K562 (cell line): ENCODE measurements at regions not wholly inside any gene's neighbourhood (a gene's known extent, or its start where the extent isn't known, plus 50 kb on each side); places are given as distances from the start of the nearest gene placed in this dataset.

Source experiments
- ATAC-seq: fragments of 200-7000 bp; cut with Tn5 transposase; 3 replicates; pipeline ENCODE4 v1.9.1; 2020; ENCODE audit warnings: moderate library complexity
- BruUV-seq: library from RNA; stranded (reverse); fragments of 400-500 nt; replicated peaks from 2 replicates; lab custom pipeline; 2021; lab: Mats Ljungman, UMichigan
- CTCF ChIA-PET: fragments of 300-600 bp; formaldehyde crosslinking; extraction: SDS; loops from one replicate; lab custom pipeline; 2021; ENCODE audit warnings: low intra/inter-chr PET ratio; lab: Yijun Ruan, JAX
- POLR2A ChIA-PET: fragments of 300-600, 350-650 bp; sonication (Branson Sonifier 250); formaldehyde crosslinking; extraction: SDS; loops from one replicate; lab custom pipeline; 2021; ENCODE audit warnings: antibody characterized with exemption, inconsistent platforms; lab: Yijun Ruan, JAX
- DNase-seq, 4 experiments: peaks; one replicate each; pipeline versions ENCODE4 v3.0.0 to v3.0.0-alpha.2; 2011 to 2018; ENCODE audit warnings: low spot score in 3 of 4, mixed read lengths in 3 of 4; ENCODE audit errors: extremely low read depth in 1 of 4
- FAIRE-seq: peaks from 2 replicates; lab custom pipeline; 2011; peaks lifted over from hg19 to GRCh38; lab: Jason Lieb, UNC
- H2AFZ ChIP-seq: 2 replicates; pipeline ENCODE4 v1.6.0; 2011; ENCODE audit warnings: low read depth, low read length, control low read depth, inconsistent platforms
- H3K27ac ChIP-seq: fragments of 200-600 bp; 3 replicates; pipeline ENCODE4 v1.8.0; 2011; ENCODE audit warnings: low read depth, mild to moderate bottlenecking, control low read depth, inconsistent platforms, low read length, moderate library complexity, mixed read lengths; ENCODE audit errors: extremely low read depth
- H3K27me3 ChIP-seq, 2 experiments: fragments of 300-600 bp in 1 of 2; 2 replicates in 1 of 2; 3 replicates in 1 of 2; pipeline versions ENCODE4 v1.6.0 to v1.8.0; 2011; ENCODE audit warnings: inconsistent platforms in 2 of 2, low read length in 2 of 2, mild to moderate bottlenecking in 1 of 2, mixed read lengths in 1 of 2, moderate library complexity in 1 of 2; ENCODE audit not compliant: control insufficient read depth in 2 of 2, insufficient read depth in 2 of 2
- H3K36me3 ChIP-seq: fragments of 300-600 bp; 3 replicates; pipeline ENCODE4 v1.8.0; 2011; ENCODE audit warnings: mild to moderate bottlenecking, low read length, inconsistent platforms; ENCODE audit not compliant: control insufficient read depth, insufficient read depth
- H3K4me1 ChIP-seq, 2 experiments: fragments of 200-600 bp in 1 of 2; replicated peaks in 1 of 2; 2 replicates in 1 of 2; 3 replicates in 1 of 2; pipeline versions ENCODE4 v1.5.1 to v1.8.0; 2011; ENCODE audit warnings: inconsistent platforms in 2 of 2, low read length in 2 of 2, mild to moderate bottlenecking in 1 of 2, mixed read lengths in 1 of 2, moderate library complexity in 1 of 2; ENCODE audit not compliant: control insufficient read depth in 2 of 2, insufficient read depth in 2 of 2
- H3K4me2 ChIP-seq: 2 replicates; pipeline ENCODE4 v1.6.1; 2011; ENCODE audit warnings: low read length, control low read depth, inconsistent platforms, mixed read lengths; ENCODE audit not compliant: insufficient read depth
- H3K4me3 ChIP-seq: fragments of 200-600 bp; sonication (generic), shearing (Covaris generic); 2 replicates; pipeline ENCODE4 v1.5.1; 2016; ENCODE audit warnings: control low read depth, inconsistent platforms
- H3K79me2 ChIP-seq: fragments of 200-600 bp; 3 replicates; pipeline ENCODE4 v1.8.0; 2011; ENCODE audit warnings: low read length, inconsistent platforms; ENCODE audit not compliant: control insufficient read depth, insufficient read depth
- H3K9ac ChIP-seq, 2 experiments: 2 replicates each; pipeline versions ENCODE4 v1.6.0 to v1.6.1; 2011; ENCODE audit warnings: low read depth in 2 of 2, low read length in 2 of 2, control low read depth in 1 of 2, inconsistent platforms in 1 of 2, mild to moderate bottlenecking in 1 of 2, mixed read lengths in 1 of 2; ENCODE audit not compliant: insufficient read depth in 1 of 2
- H3K9me1 ChIP-seq: one replicate; pipeline ENCODE4 v1.6.0; 2011; ENCODE audit warnings: inconsistent platforms, mild to moderate bottlenecking, low read length, moderate library complexity; ENCODE audit not compliant: control insufficient read depth, insufficient read depth
- H3K9me3 ChIP-seq: replicated peaks from 2 replicates; pipeline ENCODE4 v1.5.1; 2011; ENCODE audit warnings: low read depth, low read length, inconsistent platforms; ENCODE audit not compliant: control insufficient read depth, insufficient read depth
- H4K20me1 ChIP-seq: replicated peaks from 2 replicates; pipeline ENCODE4 v1.6.1; 2011; ENCODE audit warnings: low read length, inconsistent platforms, mixed read lengths; ENCODE audit not compliant: control insufficient read depth, insufficient read depth
- CTCF ChIP-seq, 3 experiments: IDR thresholded peaks in 2 of 3; conservative IDR thresholded peaks in 1 of 3; 2 replicates each; pipeline ENCODE4 v1.5.1; 2011 to 2012; ENCODE audit warnings: low read length in 3 of 3, mild to moderate bottlenecking in 3 of 3, control low read depth in 2 of 3, improper control_type of control experiment in 1 of 3, inconsistent platforms in 1 of 3, low read depth in 1 of 3, mixed read lengths in 1 of 3, moderate library complexity in 1 of 3; ENCODE audit not compliant: insufficient read depth in 2 of 3
- FOXK2 ChIP-seq, 2 experiments: fragments of 450-650 bp; IDR thresholded peaks in 1 of 2; conservative IDR thresholded peaks in 1 of 2; 2 replicates each; pipeline ENCODE4 v1.6.1; 2016; ENCODE audit warnings: low read depth in 2 of 2, mild to moderate bottlenecking in 1 of 2
- GABPB2 ChIP-seq: fragments of 250-450 bp; sonication (Bioruptor Pico); conservative IDR thresholded peaks from 2 replicates; pipeline ENCODE4 v1.5.1; 2021; ENCODE audit warnings: mild to moderate bottlenecking
- HDAC8 ChIP-seq: fragments of 450-650 bp; IDR thresholded peaks from 2 replicates; pipeline ENCODE4 v1.6.1; 2016; ENCODE audit warnings: mild to moderate bottlenecking, missing genetic modification characterization, moderate library complexity, missing compliant biosample characterization
- ID3 ChIP-seq, 2 experiments: fragments of 250-450 bp in 1 of 2; fragments of 450-650 bp in 1 of 2; sonication (Bioruptor Pico) in 1 of 2; IDR thresholded peaks; 2 replicates each; pipeline versions ENCODE4 v1.6.1 to v1.8.0; 2016 to 2021; ENCODE audit warnings: mild to moderate bottlenecking in 2 of 2, moderate library complexity in 2 of 2, missing compliant biosample characterization in 1 of 2, missing genetic modification characterization in 1 of 2
- KLF13 ChIP-seq: fragments of 450-650 bp; IDR thresholded peaks from 2 replicates; pipeline ENCODE4 v1.6.1; 2016; ENCODE audit warnings: missing genetic modification characterization, low read depth, mild to moderate bottlenecking, missing compliant biosample characterization, moderate library complexity, borderline replicate concordance
- LEF1 ChIP-seq: fragments of 450-650 bp; IDR thresholded peaks from 2 replicates; pipeline ENCODE4 v1.6.1; 2016; ENCODE audit warnings: mild to moderate bottlenecking
- MEF2D ChIP-seq: conservative IDR thresholded peaks from 2 replicates; pipeline ENCODE4 v1.6.1; 2016; ENCODE audit warnings: low read depth, missing genetic modification characterization, missing compliant biosample characterization
- NFIC ChIP-seq: fragments of 450-650 bp; IDR thresholded peaks from 2 replicates; pipeline ENCODE4 v1.6.1; 2017; ENCODE audit warnings: mild to moderate bottlenecking, inconsistent platforms
- PML ChIP-seq: IDR thresholded peaks from 2 replicates; pipeline ENCODE4 v1.6.1; 2012; ENCODE audit warnings: low read length, inconsistent platforms
- TCF7L2 ChIP-seq: fragments of 150-350 bp; IDR thresholded peaks from 2 replicates; pipeline ENCODE4 v1.6.1; 2016; ENCODE audit warnings: low read depth, mild to moderate bottlenecking, low read length, moderate library complexity
- THRA ChIP-seq: fragments of 450-650 bp; IDR thresholded peaks from 2 replicates; pipeline ENCODE4 v1.6.1; 2017; ENCODE audit warnings: mild to moderate bottlenecking, moderate library complexity
- XRCC5 ChIP-seq: fragments of 200-400 bp; formaldehyde crosslinking; IDR thresholded peaks from 2 replicates; pipeline ENCODE4 v1.6.1; 2017; ENCODE audit warnings: low read depth, mild to moderate bottlenecking, low read length
- ZNF134 ChIP-seq: fragments of 250-450 bp; sonication (Bioruptor Pico); conservative IDR thresholded peaks from 2 replicates; pipeline ENCODE4 v1.4.0; 2020
- ZNF3 ChIP-seq: fragments of 250-450 bp; sonication (Bioruptor Pico); IDR thresholded peaks from 2 replicates; pipeline ENCODE4 v1.5.0; 2021; ENCODE audit warnings: mild to moderate bottlenecking, moderate library complexity
- ZNF316 ChIP-seq: fragments of 450-650 bp; IDR thresholded peaks from 2 replicates; pipeline ENCODE4 v1.6.1; 2016
- WGBS: fragments of 100-300 bp; shearing (Covaris generic); methylation state at CpG from one replicate; pipeline ENCODE4 v1.1.6; 2016; ENCODE audit warnings: low coverage, mixed read lengths; ENCODE audit not compliant: insufficient coverage; ENCODE audit errors: missing lambda C conversion rate; 5-methylcytosine and 5-hydroxymethylcytosine counted together
- in situ Hi-C: fragments of 300-500 bp; cut with MboI; formaldehyde crosslinking; loops from 4 replicates; pipeline ENCODE4 v1.15.0; 2018; ENCODE audit warnings: inconsistent platforms, mixed read lengths
- intact Hi-C: fragments of 100-400 bp; cut with micrococcal nuclease; formaldehyde crosslinking; loops from 2 replicates; pipeline ENCODE4 v1.14.2; 2022

- no peak for TF ChIP-seq FOXK2 (conservative IDR thresholded peaks at IDR 0.05 in 1 of 2, IDR thresholded peaks at IDR 0.05 in 1 of 2; ENCODE audit: low read depth in 2 of 2)
- no peak for TF ChIP-seq KLF13
- TF ChIP-seq GABPB2 (CRISPR knock-in tag): no peak
- no peak for TF ChIP-seq LEF1
- TF ChIP-seq ID3 (CRISPR knock-in tag; IDR thresholded peaks at IDR 0.05): no peak
- TF ChIP-seq ID3 (tag; IDR thresholded peaks at IDR 0.05): no peak
- TF ChIP-seq, all 486 proteins: peak for 0
These were observed 52.6 kb upstream of the UNC5C start (continued) for GRCh38 chr4:95601356-95601755.

GRCh38 chr4:95599777-95600400, 51.1 kb upstream of the UNC5C start:
- H3K9ac ChIP-seq: no peak overlapping the region
- intact Hi-C loops (no loop called here), in situ Hi-C loops (no loop called here)
- CTCF ChIA-PET: no interaction called here
- ATAC-seq (no peak), DNase-seq (no peak), FAIRE-seq (no peak)
- no peak overlapping the region for H3K4me3 ChIP-seq
- no peaks in the 10 kb centered on the region for H4K20me1 ChIP-seq
- no peaks in the 10 kb centered on the region for H3K9me1 ChIP-seq
- no peak overlapping the region for H3K4me2 ChIP-seq
- 0% methylated on average over 7 of the region's 7 CpGs for WGBS
- H2AFZ ChIP-seq: no peak overlapping the region
- POLR2A ChIA-PET: no interaction called here
- no peaks in the 10 kb centered on the region for H3K4me1 ChIP-seq
- H3K9me3 ChIP-seq: no peaks in the 10 kb centered on the region
- H3K27me3 ChIP-seq: no peaks in the 10 kb centered on the region
- BruUV-seq: no TSS peak
- H3K36me3 ChIP-seq: no peaks in the 10 kb centered on the region
- no peak overlapping the region for H3K27ac ChIP-seq
- H3K79me2 ChIP-seq: no peaks in the 10 kb centered on the region
- TF ChIP-seq ZNF134 (CRISPR knock-in tag) (no peak), XRCC5 (no peak), THRA (no peak), TCF7L2 (no peak), NFIC (no peak), MEF2D (tag) (no peak), ZNF316 (no peak), ZNF3 (CRISPR knock-in tag) (no peak), ID3 (CRISPR knock-in tag; IDR thresholded peaks at IDR 0.05) (no peak), ID3 (tag; IDR thresholded peaks at IDR 0.05) (no peak), HDAC8 (no peak), CTCF (IDR thresholded peaks at IDR 0.05 in 2 of 3, conservative IDR thresholded peaks at IDR 0.05 in 1 of 3; ENCODE audit: insufficient read depth in 2 of 3, low read depth in 1 of 3, low read length in 3 of 3) (no peak), PML (no peak)
